GM19395 (cell line): ENCODE measurements at regions not wholly inside any gene's neighbourhood (a gene's known extent, or its start where the extent isn't known, plus 50 kb on each side); places are given as distances from the start of the nearest gene placed in this dataset.

Experiments used
- ATAC-seq: cut with Tn5 transposase; IDR thresholded peaks from one replicate; pipeline ENCODE4 v1.9.1; 2021; ENCODE audit warnings: mild to moderate bottlenecking, moderate library complexity; ENCODE audit not compliant: unreplicated experiment

DNA sequence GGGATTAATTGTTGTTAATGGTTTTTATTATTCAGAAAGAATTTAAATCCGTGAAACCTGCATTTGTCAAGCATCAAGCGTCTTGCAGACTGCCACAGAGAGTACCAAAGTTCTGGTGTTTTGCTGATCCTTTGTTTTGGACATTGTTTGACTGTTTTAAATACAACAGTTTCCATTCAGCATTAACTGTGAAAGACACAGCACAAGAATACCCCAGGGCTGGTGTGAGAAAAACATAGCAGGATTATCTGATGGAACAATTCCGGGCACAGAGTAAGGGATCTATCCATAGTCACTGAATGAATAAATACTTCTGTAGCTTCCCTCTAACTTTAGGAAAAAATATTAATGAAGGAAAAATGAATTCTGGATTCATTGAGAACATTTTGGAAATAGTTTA, 202.3 kb downstream of the LTN1 start:
- no peak for ATAC-seq

DNA sequence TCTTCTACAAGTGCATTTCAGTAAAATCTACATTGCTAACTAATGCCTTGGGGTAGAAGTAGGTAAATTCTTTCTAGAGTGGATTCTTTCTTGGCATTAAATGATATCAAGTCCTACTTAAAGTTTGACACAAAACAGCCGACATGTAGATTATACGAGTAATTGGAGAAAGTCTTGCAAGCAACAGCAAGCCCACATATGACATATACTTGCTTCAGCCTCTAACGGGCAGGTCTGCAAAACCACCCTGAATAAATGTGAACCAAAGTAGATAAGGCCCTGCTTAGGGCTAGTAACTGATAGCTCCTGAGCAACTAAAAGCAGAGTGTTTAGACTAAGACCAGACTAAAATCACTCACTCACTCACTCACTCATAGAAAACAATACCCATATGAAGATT, 203.2 kb downstream of the LTN1 start:
- ATAC-seq = no peak

DNA sequence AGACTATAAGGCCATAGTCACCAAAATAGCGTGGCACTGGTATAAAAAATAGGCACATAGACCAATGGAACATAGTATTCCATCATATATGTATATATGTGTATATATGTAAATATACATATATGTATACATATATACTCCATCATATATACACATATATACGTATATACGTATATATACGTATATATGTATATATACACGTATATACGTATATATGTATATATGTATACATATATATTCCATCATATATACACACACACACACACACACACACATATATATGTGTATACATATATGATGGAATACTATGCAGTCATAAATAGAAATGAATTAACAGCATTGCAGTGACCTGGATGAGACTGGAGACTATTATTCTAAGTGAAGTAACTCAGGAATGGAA, 204.6 kb downstream of the LTN1 start:
- ATAC-seq = no peak

DNA sequence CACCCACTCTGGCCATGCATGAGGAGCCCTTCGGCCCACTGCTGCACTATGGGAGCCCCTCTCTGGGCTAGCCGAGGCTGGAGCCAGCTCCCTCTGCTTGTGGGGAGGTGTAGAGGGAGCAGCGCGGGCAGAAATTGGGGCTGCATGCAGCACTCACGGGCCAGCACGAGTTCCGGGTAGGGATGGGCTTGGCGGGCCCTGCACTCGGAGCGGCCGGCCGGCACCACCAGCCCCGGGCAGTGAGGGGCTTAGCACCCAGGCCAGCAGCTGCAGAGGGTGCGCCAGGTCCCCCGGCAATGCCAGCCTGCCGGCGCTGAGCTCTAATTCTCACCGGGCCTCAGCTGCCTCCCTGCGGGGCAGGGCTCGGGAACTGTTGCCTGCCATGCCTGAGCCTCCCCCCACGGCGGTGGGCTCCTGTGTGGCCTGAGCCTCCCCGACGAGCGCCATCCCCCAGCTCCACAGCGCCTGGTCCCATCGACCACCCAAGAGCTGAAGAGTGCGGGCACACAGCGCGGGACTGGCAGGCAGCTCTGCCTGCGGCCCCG, 209.0 kb downstream of the LTN1 start:
- no peak for ATAC-seq

DNA sequence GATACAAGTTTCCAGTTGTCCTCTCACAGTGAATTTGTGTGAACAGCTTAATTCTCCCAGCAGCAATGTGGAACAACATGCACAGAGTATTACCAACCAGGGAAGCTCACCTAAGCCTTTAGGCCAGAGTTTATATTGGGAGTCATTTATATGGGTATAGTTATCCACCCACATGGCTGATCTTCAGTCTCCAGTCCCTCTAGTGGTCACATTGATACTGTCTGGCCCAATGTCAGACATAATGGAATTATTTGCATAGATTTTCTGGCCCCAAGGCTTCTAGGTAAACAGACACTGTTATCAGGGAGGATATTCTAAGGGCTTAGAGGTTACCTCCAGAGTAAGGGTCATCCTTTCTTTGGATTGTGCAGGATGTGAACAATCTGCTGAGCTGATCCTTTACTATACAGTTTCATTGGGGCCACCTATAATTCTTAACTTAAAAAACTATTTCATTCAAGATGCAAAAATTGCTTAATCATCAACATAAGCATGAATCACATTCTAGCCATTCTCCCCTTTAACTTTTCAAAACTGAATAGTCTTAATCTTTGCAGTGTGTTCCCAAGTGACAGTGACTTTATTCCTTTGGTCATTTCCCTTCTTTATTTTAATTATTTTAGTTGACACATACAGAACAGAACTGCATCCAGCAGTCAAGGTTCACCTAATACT, 210.9 kb downstream of the LTN1 start:
- ATAC-seq = peak; percentile 65

DNA sequence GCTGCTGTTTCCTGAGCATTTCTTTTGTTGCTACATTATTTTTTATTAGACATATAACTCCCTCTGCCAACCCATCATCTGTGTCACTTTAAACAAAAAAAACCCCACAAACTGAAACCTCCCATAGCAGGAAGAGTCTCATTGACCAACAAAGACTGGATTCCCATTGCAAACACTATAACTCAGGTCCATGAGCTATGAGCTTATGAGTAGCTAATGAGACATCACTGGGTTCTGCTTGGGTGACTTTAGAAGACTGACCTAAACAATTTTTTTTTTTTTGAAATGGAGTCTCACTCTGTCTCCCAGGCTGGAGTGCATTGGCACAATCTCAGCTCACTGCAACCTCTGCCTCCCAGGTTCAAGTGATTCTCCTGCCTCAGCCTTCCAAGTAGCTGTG, 212.8 kb downstream of the LTN1 start:
- no peak for ATAC-seq

DNA sequence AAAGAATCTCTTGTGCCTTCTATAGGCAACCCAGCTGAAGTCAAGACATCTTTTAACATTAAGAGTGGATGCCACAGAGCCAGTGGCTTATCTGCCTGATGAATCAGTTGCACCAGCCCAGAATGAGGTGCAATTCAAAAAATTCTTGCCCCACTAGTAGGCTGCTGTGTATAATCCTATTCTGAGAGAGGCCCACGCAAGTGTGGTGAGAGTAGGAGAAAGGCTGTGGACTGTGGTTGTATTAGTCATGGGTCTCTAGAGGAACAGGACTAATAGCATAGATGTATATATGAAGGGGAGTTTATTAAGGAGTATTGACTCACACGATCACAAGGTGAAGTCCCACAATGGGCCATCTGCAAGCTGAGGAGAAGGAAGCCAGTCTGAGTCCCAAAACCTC, 216.4 kb downstream of the LTN1 start:
- ATAC-seq = no peak

DNA sequence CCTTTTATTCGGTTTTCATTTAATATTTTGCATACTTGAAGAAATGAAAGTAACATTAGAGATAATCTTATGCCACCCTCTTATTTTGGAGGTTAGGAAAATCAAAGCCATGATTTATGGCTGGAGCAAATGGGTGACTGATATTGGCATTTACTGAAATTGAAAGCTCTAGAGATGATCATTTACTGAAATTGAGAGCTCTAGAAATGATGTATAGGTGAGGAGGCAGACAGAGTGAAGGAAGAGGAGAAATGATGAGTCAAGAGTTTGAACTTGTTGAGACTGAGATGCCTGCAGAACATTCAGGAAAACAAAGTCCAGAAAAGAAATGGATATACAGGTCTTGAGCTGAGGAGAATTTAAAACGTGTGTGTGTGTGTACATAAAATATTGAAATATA, 217.6 kb downstream of the LTN1 start:
- ATAC-seq = no peak

DNA sequence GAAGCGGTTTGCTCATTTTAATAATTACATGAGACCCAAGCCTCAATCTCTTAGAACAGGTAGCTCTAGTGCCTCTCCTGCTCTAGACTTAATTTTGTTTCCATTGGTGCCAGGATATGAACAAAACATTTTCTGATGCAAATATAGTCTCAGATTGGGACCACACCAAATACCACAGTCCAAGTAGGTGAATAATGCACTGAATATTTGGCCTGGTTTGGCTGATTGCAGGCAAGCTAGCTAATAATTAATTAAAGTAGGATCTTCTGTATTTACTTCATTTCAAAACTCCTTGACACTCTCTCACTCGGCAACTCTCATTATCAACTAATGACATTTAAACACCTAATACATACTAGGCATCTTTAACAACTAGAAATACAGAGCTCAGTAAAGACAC, 219.6 kb downstream of the LTN1 start:
- no peak for ATAC-seq

DNA sequence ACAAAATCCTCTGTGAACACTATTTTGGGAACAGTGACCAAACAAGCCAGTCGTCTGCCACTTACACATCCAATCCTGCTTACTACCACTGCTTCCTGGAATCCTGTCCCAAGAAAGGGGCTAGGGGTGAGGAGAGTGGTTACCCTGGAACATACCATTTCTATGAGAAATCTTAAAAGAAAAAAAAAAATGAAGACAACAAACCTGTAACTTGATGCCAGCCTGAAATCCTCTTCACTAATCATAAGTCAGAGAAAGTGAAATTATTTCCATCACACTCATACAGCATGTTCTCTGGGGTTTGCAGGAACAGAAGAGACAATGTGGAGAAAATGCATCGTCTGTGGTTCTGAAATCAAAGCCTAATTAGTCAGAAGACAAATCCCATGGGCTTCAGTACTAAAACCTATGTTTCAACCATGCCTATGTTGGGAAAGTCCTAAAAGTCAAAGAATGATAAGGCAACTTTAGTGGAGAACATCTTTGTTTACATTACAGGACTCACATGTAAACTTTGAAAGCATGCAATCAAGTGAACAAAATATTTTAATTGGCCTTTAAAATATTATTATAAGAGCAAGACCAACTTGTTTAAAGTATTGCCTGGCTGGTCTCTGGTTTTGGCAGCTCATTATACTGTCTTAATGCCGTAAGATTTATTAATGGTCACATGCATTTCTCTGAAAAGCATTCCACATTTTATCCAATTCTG, 220.7 kb downstream of the LTN1 start:
- ATAC-seq = no peak

DNA sequence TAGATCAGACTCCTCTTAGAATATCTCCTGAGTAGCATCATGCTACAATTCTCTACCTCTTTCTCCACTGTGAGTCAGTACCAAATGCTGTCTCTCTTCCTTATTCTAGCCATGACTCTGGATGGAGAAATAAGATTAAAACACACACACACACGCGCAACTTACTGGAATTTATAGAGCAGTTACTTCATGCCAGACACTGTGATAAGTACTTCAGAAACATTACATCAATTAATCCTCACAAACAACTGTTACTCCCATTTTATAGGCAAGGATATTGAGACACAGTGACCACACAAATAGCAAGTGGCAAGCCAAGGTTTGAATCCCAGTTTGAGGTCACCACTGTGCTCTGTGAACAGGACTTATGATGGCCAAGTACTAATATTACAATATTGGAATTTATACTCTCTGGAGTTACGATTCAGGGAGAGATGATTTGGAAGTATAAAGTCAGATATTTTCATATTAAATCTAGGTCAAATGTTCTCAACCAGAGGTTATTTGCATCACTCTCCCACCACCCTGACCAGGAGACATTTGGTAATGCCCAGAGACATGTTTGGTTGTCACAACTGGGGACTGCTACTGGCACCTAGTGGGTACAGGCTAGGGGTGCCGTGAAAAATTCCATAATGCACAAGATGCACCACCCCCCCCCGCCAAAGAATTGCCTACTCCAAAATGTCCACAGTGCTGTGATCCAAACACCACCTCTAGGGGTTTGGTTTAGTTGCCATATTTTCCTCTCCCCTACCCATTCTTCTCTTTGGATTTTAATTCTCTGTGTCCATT, 221.6 kb downstream of the LTN1 start:
- ATAC-seq = no peak

DNA sequence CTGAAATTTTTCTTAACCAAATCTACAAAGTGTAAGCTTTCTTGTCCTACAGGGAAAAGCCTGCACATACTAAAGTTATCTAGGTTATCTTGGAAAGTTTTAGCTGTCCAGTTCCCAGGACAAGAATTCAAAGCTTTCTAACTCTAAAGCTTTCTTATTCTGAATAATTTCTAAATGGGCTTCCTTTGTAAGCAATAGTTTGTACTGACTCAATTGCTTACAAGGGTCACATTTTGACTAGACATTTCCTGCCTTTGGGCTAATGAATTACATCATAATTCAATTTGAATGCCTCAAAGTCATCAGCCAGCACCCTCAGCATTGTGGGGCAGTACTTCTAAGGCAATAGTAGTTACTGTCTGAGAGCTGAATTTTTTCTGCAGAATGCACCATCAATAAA, 223.0 kb downstream of the LTN1 start:
- peak; percentile 54 for ATAC-seq

DNA sequence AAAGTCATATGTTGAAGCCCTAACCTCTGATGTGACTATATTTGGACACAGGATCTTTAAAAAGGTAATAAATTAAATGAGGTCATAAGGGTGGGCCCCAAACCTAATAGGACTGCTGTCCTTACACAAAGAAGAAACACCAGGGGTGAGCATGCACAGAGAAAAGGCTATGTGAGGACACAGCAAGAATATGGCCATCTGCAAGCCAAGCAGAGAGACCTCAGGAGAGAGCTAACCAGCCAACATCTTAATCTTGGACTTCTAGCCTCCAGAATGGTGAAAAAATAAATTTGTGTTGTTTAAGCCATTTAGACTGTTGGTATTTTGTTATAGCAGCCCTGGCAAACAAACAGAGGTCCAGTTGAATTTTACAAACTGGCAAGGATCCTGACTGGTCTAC, 223.9 kb downstream of the LTN1 start:
- no peak for ATAC-seq

DNA sequence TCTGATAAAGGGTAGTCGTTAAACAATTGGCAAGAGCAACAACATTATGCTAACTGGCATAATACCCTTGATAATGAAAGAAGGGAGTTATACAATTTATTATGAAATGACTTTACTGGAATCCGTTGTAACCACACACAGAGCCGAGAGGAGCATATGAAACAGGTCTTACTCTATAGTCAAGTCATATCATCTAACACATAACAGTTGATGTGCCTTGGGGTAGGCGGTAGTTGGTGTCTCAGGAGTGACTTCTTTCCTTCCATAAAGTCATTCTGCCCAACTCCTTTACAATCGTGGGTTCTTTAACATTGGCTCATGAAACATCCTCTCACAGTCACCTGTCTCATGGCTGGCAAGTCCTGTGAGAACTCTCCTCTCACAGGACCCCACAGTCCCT, 225.2 kb downstream of the LTN1 start:
- ATAC-seq = no peak

DNA sequence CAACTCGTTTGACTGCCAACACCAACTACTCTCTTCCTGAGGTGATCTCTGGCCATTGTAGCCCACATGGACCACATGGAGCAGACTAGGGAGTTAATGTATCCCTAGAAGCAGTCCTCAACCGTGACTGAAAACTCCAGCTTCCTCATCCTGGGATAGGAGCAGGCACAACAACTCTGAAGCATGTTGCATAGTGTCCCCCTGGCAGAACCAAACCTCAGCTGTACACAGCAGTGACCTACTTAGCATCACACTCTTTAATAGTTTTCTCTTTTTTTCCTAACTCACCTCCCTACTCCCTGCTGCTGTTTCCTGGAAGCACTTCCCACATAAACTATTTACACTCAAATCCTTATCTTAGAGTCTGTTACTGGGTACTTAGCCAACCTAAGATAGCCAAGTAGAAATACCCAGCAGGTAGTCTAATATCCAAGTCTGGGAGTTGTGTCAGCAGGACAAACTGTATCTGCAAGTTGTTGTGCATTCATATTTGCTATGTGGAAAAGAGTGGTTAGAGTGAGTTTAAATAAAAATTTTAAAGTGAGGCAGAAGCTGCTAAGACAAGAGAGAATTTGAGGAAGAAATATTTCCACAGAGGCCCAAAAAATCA, 228.8 kb downstream of the LTN1 start:
- no peak for ATAC-seq

DNA sequence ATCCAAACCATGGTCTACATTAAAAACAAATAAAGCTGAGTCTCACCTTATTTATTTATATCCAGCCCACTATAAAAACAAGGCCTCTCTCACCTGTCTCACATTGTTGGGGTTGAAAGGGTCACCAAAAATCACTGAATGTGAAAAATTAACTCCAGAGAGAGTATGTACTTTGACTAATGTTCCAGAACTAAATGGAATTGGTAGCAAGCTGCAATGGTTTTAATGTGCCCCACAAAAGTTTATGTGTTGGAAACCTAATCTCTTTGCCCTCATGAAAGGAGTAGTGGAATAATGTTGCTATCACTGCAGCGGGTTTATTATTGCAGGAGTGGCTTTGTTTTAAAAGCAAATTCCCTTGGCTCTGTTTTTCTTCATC, 230.3 kb downstream of the LTN1 start:
- no peak for ATAC-seq

DNA sequence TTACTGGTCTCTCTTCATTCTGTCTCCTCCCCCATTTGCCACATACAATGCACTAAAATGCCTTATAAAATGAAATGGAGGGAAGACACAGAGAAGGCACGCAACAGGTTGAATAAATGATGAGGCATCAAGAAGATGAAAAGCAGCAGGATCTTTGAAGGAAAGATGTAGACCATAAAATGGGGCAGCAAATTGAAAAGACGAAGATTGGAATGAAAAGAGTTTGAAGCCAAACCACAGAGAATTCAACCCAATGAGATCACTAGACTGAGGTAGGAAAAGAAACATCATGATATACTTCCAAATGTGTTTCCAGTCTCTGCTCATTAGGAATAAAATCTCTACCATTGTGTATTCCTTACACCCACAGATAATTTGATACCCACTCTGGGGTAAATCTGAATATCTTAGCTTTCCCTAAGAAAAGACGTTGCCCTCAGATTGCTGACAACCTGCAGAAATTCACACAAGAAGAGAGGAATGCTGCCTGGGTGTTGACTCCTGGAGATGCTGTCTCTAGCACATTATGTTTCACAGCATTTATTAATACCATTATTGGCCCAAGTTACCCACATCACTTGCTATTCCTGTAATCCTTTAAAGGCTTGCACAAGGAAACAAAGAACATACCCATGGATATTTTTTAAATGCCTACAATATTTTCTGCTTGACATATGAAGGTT, 230.9 kb downstream of the LTN1 start:
- no peak for ATAC-seq

DNA sequence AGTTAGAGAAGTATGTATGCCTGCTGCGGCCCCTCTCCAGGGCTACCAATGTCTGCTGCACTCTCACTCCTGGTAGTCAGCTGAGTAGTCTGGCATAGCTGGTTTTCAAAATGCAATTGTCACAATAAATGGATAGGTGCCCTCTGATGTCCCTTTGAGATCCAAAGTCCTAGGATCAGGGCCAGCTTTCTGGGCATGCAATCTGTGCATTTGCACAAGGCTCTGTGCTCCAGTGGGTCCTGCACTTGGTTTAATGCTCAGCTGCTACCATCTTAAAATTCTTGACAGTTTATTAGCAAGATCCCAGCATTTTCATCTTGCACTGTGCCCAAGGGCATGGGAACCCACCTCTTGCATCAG, 233.8 kb downstream of the LTN1 start:
- no peak for ATAC-seq

DNA sequence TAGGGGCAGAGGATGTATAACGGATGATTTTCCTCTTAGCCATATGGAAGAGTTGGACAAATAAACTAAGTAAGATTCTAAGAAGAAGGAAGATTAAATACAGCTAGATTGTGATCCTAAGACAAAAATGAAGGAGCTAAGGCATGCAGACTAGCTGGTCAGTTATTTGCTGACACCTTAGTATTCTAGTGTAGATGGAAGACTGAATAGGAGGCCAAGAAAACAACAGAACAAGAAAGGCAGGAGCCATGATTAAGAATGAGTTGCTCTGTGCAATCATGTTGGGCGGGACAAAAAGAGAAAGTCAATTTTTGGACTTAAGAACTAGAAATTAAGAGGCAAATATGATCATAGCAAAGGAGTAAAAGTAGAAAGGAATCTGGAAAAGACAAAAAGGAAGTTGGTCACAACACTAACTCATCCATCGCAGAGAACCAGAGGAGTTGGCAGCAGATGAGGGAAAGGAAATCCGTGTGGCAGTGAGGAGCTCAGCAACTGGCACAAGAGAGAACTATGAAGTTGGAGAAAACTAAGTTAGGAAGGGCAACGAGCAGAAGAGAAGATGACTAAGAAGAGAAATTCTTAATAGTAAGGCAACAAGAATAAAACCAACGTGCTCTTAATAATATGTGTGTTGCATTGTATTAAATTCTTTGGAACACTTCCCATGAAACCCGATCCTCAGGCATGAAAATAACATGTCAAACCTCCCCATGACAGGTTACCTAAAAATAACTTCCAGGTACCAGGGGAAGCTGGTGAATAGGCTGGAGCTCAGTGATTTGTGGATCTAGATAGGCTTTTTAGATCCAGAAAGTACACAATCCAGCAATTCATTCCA, 234.4 kb downstream of the LTN1 start:
- ATAC-seq = no peak

DNA sequence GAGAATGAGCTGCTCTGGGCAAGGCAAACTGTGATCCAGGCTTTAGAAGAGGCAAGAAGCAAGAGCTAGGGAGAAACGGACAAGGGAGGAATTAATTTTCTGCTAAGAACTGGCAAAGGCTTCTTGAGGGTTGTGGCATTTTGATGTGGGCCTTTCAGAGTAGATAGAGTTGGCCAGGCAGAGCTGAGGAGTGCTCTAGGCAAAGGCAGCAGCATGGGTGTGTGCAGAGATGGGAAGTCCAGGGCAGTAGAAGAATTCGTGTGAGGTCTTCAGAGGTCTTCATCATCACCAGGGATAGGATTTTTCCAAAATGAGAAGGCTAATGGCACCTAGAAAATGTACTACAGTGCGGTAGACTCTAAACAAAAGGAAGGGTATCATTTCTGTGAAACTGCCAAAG, 237.8 kb downstream of the LTN1 start:
- ATAC-seq = no peak
